PFSK-1 (cell line): ENCODE measurements at regions not wholly inside any gene's neighbourhood (a gene's known extent, or its start where the extent isn't known, plus 50 kb on each side); places are given as distances from the start of the nearest gene placed in this dataset.

Source experiments
- FOXP2 ChIP-seq: optimal IDR thresholded peaks from 2 replicates; pipeline ENCODE3; 2011; ENCODE audit warnings: borderline replicate concordance, control low read depth, inconsistent platforms; ENCODE audit not compliant: insufficient read depth; ENCODE audit errors: extremely low read length, extremely low read depth
- POLR2AphosphoS5 ChIP-seq: IDR thresholded peaks from 2 replicates; pipeline ENCODE4 v1.6.1; 2012; ENCODE audit warnings: low read depth, mild to moderate bottlenecking, control low read depth, low read length, moderate library complexity
- REST ChIP-seq, 2 experiments: IDR thresholded peaks; 2 replicates each; pipeline versions ENCODE4 v1.6.1 to v1.8.0; 2011 to 2012; ENCODE audit warnings: low read depth in 2 of 2, low read length in 2 of 2, control low read depth in 1 of 2, inconsistent platforms in 1 of 2, mild to moderate bottlenecking in 1 of 2, moderate library complexity in 1 of 2; ENCODE audit not compliant: insufficient read depth in 1 of 2
- SIN3A ChIP-seq: IDR thresholded peaks from 2 replicates; pipeline ENCODE4 v1.6.1; 2012; ENCODE audit warnings: mild to moderate bottlenecking, low read length, moderate library complexity, borderline replicate concordance; ENCODE audit not compliant: insufficient read depth
- TAF1 ChIP-seq: IDR thresholded peaks from 2 replicates; pipeline ENCODE4 v1.6.1; 2012; ENCODE audit warnings: low read length, control low read depth, borderline replicate concordance; ENCODE audit not compliant: insufficient read depth

- TF ChIP-seq SIN3A (no peak), REST (IDR thresholded peaks at IDR 0.05; ENCODE audit: insufficient read depth in 1 of 2, low read depth in 2 of 2, low read length in 2 of 2) (no peak), POLR2AphosphoS5 (no peak), FOXP2 (no peak), TAF1 (no peak)
Observed at GRCh38 chr2:129903586-129904425, 75.7 kb upstream of the RAB6C start.

DNA sequence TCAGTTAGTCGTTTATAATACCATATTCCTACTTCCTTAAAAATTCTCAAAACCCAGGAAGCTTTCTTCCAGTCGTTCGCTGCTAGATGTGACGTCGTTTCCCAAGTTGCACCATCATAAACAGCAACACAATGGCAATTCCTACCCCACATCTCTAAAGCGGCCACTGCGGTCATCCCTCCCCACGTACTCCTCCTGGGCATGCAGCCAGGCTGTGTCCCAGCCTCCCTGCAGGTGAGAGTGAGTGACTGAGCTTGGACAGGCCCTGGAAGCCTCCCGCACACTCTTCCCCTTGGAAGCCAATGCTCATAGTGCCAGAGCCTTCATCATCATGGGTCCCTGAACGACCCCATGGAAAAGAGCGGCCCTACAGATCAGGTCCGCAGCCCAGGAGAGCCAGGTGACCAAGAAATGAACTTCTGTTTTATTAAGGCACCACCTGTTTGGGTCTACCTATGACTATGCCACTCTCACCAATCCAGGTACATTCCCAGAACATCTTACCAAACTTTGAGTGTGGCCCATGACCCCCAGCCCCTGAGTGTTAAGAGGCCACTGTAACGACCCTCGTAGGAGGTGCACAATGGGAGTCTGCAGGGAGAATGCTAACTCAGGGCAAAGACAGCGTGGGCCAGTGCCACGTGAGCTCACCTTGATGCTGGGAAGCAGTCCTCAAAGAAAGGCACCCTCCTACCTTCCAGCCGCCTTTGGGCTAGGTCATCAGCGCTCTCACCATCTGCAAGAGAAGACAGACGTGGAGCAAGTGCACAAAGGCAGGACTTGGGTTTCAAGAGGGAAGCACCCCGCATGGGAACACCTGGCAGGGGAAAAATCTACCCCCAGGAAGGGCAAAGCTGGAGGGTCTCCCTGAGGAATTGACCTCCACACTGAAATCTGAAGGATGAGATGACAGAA is 74.7 kb upstream of the RAB6C start:
- TF ChIP-seq FOXP2: no peak

DNA sequence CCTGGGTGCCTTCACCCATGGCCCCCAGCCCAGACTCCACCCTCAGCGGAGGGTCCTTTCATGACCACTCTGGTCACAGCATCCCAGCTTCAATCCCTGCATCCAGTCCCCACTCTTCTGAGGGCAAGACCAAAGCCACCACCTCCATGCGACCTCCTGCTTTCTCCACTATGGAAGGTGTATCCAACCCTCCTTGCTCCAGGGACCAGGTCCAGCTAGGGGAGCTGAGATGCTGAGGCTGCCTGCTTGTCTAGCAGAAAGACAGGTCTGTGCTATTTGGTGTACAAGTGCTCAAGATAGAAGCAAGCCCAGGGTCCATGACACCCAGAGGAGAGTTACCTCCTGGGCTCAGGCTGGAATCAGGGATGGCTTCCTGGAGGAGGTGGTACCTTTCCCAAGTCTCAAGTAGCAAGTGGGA is 73.8 kb upstream of the RAB6C start:
- TF ChIP-seq POLR2AphosphoS5 (no peak), SIN3A (no peak), REST (IDR thresholded peaks at IDR 0.05; ENCODE audit: insufficient read depth in 1 of 2, low read depth in 2 of 2, low read length in 2 of 2) (no peak), FOXP2 (no peak), TAF1 (no peak)

DNA sequence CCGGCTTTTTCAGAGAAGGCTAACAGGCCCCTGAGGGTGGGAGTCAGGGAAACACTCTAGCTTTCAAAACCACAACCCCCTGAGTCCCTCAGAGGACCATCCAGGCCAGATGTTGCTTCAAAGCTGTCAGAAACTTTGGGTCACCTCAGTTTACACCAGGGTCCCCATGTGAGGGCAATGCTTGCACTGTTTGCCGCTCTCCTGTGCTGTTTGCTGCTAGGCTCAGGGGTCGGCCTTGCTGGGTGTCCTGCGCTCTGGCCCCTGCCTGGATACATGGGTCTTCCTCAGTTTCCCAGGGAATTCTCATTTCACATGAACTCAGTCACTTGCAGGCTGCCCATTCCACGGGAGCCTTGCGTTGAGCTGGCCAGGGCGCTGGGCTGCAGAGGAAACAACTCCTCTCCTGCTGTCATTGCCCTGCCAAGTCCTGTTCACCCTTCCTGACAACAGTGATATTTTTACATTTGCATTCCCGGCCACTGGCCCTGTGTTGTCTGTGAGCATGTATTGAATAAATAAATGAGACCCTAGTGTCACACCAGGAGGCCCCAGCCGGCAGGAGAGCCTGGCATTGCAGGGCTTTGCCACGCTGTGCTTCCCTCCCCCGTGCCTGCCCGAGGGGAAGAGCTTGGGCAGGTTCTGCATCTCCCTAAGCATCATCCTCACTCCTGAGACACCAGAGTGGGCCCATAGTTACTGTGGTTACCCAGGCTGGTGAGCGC is 73.2 kb upstream of the RAB6C start:
- TF ChIP-seq REST (IDR thresholded peaks at IDR 0.05; ENCODE audit: insufficient read depth in 1 of 2, low read depth in 2 of 2, low read length in 2 of 2): no peak
- TF ChIP-seq TAF1: no peak
- TF ChIP-seq POLR2AphosphoS5: no peak
- no peak for TF ChIP-seq FOXP2

- TF ChIP-seq REST (IDR thresholded peaks at IDR 0.05; ENCODE audit: insufficient read depth in 1 of 2, low read depth in 2 of 2, low read length in 2 of 2) (no peak), SIN3A (no peak), POLR2AphosphoS5 (no peak), TAF1 (no peak), FOXP2 (no peak)
Observed at GRCh38 chr2:129906861-129907235, 72.6 kb upstream of the RAB6C start.
